ENCODE measurements at regions not wholly inside any gene's neighbourhood (a gene's known extent, or its start where the extent isn't known, plus 50 kb on each side); places are given as distances from the start of the nearest gene placed in this dataset.

DNA sequence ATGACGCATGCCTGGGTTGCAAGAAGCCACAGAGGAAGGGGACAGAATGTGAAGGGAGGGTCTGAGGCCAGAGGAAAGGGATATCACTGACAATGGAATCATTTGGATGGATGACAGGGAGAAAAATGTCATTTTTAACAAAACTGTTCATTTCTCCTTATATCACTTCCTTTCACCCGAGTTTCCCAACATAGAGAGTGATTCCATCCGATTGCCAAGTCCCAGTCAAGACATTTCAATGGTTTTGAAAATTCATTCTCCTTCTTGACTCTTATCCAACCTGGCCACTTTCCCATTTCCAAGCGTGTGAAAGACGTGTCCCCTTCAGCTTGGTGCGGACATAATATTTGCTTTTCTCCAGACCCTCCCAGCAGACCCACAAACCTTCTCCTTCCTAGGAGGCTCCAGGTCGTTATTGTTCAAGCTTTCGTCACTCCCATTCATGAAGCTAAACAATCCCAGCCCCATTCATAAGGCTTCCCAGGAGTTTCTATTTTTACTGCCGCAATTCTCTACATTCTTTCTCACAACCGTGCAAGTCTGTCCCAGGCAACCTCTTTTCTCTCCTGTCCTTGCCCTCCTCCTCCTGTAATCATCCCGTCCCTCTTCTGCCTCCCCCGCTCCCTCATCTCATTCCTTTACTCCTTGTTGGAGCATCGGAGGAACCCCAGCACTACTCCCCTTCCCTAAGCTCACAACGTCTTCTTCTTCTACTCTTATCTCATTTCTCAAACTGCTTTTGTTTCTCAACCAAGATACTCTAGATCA lies 301.3 kb upstream of the KLF6 start:
- no peak for DNase-seq

DNA sequence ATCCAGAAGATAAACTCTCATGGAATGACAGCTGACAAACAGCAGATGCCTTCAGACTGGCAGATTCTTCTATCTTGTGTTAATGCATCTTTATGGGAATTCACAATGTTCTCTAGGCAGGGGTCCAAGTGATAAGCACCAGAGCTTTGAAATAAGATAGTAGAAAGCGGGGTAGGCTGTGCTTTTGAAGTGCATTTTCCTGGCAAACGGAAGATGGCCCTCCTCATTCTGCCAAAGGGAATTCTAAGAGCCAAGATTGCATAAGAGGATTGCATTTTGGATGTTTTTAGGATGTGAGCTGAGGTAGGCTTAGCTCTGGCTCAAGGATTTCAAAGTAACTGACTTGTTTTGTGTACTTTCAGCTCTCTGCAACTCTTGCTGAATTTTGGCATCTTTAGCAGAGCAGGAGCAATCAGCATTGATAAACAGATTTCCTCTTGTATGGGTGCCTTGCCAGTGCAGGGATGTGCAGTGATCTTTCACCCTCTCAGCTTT lies 298.5 kb upstream of the KLF6 start:
- no peak for DNase-seq

DNA sequence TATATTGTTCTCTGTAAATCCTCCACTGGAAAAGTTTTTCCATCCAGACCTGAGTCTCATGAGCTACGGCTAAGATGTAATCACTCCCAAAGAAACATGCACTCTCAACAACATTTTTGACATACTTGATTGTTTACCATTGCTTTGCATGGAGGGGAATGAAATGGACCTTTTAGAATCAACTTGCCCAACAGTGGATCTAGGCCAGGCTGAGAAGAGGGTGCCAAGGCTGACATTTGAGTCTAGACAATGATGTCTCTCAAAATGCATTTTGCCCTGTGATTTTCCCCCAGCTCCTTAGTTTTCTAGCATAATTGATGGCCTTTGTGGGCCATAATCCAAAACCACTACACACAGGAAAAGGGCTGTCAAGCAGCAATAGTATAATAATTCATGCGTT lies 297.9 kb upstream of the KLF6 start:
- DNase-seq: no peak

DNA sequence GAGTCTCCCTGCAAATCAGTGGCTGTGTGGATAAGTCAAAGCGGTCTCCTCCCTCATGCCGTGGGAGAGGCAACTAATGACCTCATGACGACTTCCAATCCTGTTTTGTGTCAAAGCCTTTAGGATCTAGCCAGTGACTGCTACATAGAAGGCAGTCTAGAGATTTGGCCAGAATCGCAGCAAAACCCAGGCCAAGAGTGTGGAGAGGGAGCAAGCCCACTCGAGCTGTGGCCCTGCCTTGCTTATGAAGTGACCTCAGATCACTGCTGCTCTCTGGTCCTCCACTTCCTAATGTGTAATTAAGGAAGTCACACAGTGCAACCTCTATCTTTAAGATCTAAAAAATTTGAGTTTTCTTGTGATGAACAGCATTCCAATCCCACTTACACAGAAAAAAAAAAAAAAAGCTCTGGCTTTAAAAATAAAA lies 296.7 kb upstream of the KLF6 start:
- no peak for DNase-seq

DNA sequence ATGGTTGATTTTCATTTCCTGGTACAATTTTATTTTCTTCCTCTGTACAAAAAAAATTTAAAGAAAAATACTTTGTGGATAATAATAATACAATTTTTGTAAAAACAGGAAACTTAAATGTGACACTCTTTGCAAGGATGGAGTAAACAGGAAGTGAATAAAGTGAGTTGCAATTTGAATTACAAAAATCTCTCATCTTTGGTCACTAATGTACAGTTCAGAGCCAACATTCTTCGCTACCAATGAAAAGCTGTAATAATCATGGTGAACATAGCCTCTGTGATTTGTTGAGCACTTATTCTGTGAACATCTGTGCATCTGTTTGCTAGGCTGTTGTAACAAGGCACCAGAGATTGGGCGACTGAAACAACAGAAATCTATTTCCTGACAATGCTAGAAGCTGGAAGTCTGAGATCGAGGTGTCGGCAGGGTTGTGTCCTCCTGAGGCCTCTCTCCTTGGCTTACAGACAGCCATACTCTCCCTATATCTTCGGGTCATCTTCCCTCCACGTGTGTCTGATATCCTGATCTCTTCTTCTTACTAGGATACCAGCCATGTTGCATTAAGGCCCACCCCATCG lies 295.3 kb upstream of the KLF6 start:
- DNase-seq: no peak

DNA sequence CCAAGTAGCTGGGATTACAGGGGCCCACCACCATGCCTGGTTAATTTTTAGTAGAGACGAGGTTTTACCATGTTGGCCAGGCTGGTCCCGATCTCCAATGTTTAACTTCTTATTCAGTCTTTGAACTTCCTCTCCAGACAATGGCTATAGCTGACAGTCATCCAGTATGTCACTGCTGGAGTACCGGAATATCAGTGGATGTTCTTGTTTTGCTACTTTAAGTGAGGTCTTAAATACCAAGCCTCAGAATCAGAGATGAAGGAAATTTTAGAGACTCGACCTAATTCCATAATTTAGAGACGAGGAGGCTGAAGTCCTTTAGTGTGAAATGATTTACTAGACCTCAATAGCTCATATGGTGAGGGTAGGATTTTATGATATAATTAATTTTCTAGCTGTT lies 294.8 kb upstream of the KLF6 start:
- no peak for DNase-seq

DNA sequence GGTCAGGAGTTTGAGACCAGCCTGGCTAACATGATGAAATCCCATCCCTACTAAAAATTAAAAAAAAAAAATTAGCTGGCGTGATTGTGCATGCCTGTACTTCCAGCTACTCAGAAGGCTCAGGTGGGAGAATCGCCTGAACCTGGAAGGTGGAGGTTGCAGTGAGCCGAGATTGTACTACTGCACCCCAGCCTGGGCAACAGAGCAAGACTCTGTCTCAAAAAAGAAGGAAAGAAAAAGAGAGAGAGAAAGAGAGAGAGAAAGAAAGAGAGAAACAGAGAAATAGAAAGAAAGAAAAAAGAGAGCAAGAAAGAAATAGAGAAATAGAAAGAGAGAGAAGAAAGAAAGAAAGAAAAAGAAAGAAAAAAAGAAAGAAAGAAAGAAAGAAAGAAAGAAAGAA lies 292.8 kb upstream of the KLF6 start:
- DNase-seq: no peak

DNA sequence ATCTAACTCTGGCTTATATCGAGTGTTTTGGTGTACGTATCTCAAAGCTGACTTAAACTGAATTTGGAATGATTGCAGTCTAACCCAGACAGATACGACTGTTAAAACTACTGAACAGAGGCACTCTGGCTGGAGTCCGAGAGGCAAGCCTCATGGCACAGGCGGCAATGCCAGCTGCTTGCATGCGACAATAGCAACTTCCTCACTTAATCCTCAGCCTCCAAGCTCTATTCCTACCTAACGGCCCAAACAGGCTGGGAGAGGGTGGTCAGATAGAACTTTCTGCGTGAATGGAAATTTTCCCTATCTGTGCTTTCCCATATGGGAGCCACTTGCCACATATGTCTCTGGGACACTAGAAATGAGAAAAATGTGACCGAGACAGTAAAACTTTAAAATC lies 292.0 kb upstream of the KLF6 start:
- no peak for DNase-seq

DNA sequence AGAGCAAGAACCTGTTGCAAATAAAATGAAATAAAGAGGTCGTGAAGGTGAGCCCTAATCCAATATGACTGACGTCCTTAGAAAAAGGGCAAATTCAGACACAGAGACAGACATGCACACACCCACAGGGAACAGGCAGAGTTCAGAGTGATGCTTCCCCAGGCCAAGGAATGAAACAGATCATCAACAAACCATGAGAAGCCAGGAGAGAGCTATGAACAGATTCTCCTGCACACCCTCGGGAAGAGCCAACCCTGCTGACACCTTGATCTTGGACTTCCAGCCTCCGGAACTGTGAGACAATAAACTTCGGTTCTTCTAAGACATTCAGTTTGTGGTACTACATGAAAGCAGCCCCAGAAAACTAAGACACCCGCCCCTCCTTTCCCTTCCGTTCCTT lies 290.4 kb upstream of the KLF6 start:
- DNase-seq: no peak

DNA sequence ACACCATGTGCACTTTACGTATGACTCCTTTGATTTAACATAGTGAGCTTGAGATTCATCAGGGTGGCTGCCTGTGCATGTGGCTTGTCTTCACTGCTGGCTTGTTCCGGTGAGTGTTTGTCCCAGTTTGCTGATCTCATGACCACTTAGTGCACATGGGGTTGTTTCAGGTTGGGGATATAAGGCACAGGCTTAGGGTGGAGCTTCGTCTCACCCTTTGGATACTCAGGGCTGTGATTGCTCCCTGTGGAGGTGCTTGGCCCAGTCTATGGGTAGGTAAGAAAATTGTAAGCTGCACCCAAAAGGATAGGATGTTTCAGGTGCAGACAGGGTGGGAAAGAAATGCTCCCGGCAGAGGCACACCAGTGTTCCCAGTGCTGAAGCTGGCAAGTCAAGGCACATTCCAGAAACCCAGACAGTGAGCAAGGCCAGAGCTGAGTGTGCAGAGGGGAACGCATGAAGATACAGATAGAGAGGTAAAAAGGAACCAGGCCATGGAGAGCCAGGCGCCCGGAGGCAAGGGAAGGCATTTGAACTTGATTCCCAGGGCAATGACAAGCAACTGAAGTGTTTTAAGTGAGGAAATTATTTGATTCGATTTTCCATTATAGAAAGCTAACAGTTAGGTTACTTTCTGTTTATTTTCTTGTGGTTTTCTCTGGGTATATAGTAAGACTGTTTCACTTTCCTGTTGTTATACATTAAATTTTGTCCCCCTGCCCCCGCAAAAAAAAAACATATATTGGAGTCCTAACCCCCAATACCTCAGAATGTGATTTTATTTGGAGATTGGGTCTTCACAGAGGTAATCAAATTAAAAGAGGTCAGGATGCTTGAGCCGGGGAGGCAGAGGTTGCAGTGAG lies 289.8 kb upstream of the KLF6 start:
- no peak for DNase-seq

DNA sequence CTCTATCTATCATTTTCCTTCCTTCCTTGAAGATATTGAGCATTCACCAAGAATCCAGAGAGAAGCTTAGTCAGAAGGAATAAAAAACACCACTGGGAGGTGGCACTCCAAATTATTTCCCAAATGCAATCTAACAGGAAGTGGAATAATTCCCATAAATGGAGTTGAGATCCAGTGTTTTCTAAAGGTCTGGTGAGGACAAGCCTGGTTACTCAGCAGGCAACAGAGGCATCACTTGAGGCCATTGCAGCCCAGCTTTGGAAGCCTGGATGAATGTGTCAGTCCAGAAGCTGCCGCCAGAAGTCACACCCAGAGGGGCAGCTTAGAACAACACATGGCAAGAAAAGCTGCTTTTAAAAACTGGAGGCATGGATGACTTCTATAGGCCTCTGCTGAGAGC lies 288.9 kb upstream of the KLF6 start:
- DNase-seq: no peak

DNA sequence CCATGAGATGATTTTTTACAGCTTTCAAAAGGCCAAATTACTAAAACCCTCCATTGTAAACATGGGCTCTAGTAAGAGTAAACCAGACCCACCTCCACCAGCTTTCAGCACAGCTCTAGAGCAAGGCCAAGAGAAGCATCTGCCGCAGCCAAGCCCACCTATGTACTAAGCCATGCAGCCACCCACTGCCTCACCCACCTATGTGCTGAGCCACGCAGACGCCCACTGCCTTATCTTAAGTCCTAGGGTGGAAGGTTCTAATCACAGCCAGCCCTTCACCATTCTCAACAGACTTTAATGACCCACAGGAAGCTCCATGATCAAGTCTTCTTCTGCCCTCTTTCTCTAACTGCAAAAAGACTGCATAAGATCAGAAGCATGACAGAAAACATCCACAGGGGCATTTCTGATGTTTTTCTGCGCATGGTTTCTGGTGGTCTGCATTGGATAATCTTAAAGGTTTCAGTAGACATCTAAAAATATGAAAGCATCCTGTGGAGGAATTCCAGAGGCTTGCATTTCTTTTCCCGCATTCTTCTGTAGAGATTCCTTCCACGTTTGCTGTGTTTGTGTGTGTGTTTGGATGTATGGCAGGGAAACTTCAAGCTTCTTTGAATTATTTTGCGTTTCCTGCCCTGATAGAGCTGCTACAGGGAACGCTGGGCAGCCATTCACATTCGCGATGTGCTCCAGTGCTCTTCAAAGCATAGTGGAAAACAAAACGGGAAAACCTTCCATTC lies 286.1 kb upstream of the KLF6 start:
- no peak for DNase-seq

DNA sequence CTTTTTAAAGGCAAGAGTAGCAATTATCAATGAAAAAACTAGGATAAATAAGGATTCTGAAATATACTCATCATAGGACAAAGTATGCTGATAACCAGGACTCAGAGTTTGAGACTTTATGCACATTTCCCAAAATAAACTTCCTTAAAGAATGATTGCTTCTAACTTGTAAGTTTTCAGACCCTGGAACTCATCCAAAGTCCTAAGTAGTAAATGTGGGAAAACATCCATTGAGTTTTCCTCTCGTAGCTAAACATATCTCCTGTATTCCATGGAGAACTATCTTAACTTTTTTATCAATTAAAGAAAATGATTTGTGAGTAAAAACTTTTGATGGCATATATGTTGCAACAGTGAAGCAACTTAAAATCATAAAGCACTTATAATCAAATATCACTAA lies 285.2 kb upstream of the KLF6 start:
- DNase-seq: no peak

DNA sequence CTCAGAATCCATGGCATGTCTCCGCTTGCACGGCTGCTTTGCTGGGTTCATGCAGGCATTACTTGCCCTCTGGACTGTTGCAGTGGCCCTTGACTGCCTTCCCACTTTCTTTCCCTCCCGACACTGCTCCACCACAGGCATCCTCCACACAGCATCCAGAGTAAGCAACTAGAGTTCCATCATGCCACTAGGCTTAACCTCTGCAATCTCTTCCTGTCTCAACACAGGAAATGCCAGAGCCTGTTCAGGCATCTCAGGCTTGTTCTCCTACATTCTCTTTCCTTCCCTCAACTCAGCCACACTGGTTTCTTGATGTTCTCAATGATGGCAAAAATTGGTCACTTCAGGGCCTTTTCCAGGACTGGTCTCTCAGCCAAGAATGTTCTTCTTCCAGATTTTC lies 284.5 kb upstream of the KLF6 start:
- no peak for DNase-seq

DNA sequence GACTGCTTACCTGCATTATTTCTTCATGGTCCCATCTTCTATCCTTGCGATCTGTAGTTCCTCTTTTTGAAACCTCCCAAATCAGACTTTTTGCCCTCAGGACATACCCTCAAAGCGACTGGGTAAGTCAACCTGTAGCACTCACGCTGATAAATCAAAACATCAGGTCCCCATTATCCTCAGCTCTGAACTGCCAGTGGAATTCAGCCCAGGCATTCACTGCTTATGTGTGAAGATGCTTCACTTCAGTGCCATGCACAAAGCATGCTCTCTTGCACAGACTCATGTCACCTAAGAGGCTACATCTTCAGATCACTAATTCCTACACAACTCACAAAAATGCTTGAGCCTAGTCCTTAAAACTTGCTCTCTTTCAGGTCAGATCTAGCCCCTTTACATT lies 283.6 kb upstream of the KLF6 start:
- no peak for DNase-seq

DNA sequence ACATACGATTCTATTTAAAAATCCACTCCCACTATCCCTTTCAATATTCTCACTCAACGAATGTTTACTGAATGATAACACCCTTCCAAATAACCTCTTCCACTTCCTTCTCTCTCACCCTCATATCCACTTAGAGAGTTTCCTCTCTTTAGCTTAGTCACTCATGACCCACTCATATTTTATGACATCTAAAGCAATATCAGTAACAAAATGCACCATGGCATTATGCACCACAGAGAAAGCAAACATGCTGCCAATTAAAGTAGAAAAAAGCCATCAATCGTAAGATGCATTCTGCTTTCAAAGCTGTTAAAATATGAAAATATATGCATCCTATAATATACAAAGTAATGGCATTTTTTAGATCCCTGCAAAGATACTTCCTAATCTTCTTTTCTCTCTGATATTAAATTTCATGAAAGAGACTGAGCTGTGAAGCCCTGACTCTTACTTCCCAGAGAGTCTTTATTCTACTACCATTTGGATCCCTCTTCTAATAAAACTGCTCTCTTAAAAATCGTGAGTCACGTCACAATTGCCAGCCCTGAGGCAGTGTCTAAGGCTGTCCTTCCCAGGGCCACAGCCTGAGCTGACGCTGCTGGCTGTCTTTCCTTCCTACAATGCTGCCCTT lies 283.0 kb upstream of the KLF6 start:
- no peak for DNase-seq

DNA sequence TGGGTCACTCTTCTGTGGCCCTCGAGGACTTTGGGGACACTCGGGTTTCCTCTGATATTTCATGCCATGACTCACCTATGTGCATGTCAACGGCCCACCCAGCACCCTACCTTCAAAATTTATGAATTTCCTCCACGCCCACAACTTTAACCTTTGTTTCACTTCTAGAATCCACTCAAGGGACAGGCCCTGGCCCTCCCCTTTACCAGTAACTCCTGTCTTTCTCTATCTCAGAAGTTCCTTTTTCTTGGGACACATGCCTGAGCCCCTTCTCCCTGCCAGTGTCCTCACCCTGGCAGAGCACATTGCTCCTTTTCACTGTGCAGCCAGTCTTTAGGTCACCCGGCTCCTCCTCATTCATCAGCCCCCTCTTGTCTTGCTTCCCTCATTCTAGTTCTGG lies 282.5 kb upstream of the KLF6 start:
- DNase-seq: no peak

DNA sequence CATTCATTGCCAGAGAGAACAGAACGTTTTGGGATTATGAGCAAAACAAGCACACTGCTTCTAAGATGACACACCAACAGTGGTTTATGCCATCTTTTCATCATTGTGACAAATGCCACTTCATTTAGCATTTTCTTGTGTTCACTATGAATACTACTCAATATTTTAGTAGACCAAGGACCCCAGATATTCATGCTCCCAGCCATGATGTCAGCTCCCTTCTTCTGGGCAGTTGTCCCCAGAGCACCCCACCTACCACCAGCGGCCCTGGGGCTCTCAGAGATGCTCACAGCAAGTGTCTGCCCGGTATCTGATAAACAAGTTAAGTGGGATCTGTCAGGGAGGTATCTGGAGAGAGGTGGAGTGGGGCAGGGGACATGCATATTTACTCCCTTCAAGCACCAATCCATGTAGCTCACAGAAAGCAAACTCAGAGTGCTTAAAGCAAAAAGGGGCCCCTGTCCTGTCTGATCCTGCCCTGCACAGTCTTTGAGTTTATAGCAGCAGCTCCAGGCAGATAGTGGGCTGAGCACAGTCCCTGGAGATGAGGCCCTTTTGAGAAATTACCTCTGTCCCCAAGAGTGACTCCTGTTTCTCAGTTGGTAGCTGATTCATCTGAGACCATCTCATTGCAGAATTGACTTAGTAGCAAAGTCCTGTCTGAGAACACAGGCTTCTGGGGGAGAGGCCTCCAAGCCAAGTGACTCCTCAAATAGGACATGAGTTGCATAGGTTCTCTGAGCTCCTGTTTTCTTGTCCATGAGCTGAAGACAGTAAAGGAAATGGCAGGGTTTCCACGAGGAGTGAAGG lies 281.8 kb upstream of the KLF6 start:
- DNase-seq: no peak

DNA sequence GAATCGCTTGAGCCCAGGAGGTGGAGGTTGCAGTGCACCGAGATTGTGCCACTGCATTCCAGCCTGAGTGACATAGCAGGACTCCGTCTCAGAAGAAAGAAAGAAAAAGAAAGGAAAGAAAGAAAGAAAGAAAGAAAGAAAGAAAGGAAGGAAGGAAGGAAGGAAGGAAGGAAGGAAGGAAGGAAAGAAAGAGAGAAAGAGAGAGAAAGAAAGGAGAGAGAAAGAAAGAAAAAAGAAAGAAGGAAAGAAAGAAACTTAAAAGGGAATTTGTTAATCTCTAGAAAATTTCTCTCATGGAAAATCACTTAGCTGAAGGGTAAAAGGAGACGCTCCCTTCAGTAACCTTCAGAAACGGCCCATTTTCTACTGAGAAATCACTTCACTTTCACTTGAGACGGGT lies 279.5 kb upstream of the KLF6 start:
- no peak for DNase-seq

DNA sequence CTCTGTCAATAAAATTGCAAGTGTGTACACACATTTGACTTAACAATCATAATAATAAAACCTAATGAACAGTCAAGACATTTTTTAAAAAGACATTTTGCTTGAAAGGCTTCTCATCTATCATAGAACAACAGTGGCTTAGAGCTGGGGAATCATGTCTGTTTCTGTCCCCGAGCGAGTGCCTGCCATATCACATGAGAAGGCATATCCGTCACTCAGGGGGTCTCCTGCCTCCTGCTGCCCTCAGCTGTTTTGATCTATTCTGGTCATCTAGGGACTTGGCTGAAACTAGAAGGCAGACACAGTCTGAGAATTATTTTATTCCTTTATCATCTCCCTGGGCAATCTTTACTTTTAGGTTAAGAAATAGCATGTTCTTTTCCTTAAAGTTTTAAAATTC lies 278.7 kb upstream of the KLF6 start:
- DNase-seq: no peak

DNA sequence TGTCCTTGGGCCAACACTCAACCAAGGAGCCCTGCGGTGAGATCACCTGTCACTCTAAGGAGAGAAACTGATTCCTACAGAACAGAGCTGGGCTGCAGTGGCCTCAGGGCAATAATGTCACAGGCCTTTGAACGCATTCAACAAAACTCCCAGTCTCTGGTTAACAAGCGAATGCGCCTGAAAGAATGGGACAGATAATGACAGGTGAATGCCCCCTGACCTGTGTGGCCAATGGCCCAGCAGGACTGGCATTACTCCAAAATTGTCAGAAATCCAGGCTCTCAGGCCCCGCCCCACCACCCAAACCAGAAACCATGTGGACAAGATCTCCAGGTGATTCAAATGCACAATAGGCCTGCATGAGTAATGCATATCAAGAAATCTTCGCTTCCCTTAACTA lies 277.7 kb upstream of the KLF6 start:
- no peak for DNase-seq

DNA sequence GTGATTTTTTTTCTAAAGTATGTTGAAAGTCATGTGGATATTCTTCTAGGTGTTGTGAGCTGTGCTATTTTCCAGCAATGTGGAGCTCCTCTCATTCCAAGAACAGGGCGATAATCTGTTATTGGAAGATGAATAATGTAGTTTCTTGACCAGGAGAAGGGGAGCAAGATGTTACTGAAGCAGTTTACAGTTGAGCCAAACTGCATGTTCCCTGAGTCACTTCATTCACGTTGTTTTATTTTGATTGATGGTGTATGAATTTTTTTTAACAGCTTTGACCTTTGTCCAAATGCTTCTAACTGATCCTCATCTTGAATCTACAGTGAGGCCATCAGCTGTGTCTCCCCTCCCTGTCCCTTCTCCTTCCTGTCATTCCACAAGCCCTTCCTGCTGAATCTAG lies 277.1 kb upstream of the KLF6 start:
- no peak for DNase-seq
